NCI-H510A treated with DMSO at 0.1 percent for 48 hours (cell line): ENCODE measurements at regions not wholly inside any gene's neighbourhood (a gene's known extent, or its start where the extent isn't known, plus 50 kb on each side); places are given as distances from the start of the nearest gene placed in this dataset.

Experiments
- DNase-seq: peaks from one replicate; lab custom pipeline; 2025; lab: John Stamatoyannopoulos, UW

- no peak for DNase-seq
These were observed 158.6 kb upstream of the CELF4 start for GRCh38 chr18:37724206-37724605.

GRCh38 chr18:37721544-37722522 lies 156.2 kb upstream of the CELF4 start:
- DNase-seq, result no peak

- no peak for DNase-seq
These were observed 155.1 kb upstream of the CELF4 start for GRCh38 chr18:37720663-37721062.

GRCh38 chr18:37717656-37718055 lies 152.1 kb upstream of the CELF4 start:
- DNase-seq, result no peak

- DNase-seq, result no peak
These were observed 151.5 kb upstream of the CELF4 start for GRCh38 chr18:37717098-37717497.

GRCh38 chr18:37716106-37716735 lies 150.6 kb upstream of the CELF4 start:
- no peak for DNase-seq

- DNase-seq, result no peak
These were observed 149.1 kb upstream of the CELF4 start for GRCh38 chr18:37714691-37715090.

- no peak for DNase-seq
These were observed 147.2 kb upstream of the CELF4 start for GRCh38 chr18:37712776-37713175.

- no peak for DNase-seq
These were observed 146.3 kb upstream of the CELF4 start for GRCh38 chr18:37711766-37712505.

- DNase-seq, result peak; percentile 32
These were observed 145.1 kb upstream of the CELF4 start for GRCh38 chr18:37710726-37711125.

GRCh38 chr18:37709740-37710139 lies 144.1 kb upstream of the CELF4 start:
- DNase-seq, result no peak

GRCh38 chr18:37705016-37705415 lies 139.4 kb upstream of the CELF4 start:
- no peak for DNase-seq

GRCh38 chr18:37702841-37703240 lies 137.2 kb upstream of the CELF4 start:
- DNase-seq, result no peak

- DNase-seq, result no peak
These were observed 136.4 kb upstream of the CELF4 start for GRCh38 chr18:37701967-37702366.

GRCh38 chr18:37698508-37699040 lies 133.0 kb upstream of the CELF4 start:
- DNase-seq, result no peak

- DNase-seq, result no peak
These were observed 128.9 kb upstream of the CELF4 start for GRCh38 chr18:37694516-37694915.

GRCh38 chr18:37691162-37691561 lies 125.6 kb upstream of the CELF4 start:
- DNase-seq, result no peak

GRCh38 chr18:37689841-37690240 lies 124.2 kb upstream of the CELF4 start:
- no peak for DNase-seq

- no peak for DNase-seq
These were observed 119.0 kb upstream of the CELF4 start for GRCh38 chr18:37684590-37684989.

- no peak for DNase-seq
These were observed 118.6 kb upstream of the CELF4 start for GRCh38 chr18:37684183-37684582.

- DNase-seq, result no peak
These were observed 115.3 kb upstream of the CELF4 start for GRCh38 chr18:37680911-37681310.

- no peak for DNase-seq
These were observed 110.7 kb upstream of the CELF4 start for GRCh38 chr18:37676276-37676675.
